ENCODE measurements at regions not wholly inside any gene's neighbourhood (a gene's known extent, or its start where the extent isn't known, plus 50 kb on each side); places are given as distances from the start of the nearest gene placed in this dataset.

DNA sequence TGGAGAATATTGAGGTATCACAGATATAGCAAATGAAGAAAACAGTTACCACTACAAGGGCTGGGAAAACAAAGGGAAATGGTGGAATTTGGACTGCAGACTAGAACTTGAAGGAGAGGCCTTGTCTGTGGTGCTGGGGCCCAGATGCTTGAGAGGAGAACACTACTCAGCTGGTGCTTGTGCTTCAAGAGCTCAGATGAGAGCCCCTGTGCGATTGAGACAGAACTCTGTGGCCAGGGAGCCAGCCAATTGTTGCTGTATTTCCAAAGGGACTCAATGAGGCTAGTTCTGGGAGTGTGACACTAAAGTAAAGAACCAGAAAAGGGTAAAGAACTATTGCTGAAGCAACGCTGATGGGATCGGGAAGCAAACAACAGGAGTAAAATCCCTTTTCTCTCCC, 406.5 kb upstream of the SEMA3D start:
- Histone ChIP-seq H3K27me3 (replicated peaks) (no peaks in the 10 kb centered on the region), H3K4me3 (ENCODE audit: low read depth, low read length) (no peak overlapping the region), H3K36me3 (replicated peaks) (no peaks in the 10 kb centered on the region), H3K27ac (no peak overlapping the region)
- DNase-seq, result no peak
- TF ChIP-seq, protein P1, sequence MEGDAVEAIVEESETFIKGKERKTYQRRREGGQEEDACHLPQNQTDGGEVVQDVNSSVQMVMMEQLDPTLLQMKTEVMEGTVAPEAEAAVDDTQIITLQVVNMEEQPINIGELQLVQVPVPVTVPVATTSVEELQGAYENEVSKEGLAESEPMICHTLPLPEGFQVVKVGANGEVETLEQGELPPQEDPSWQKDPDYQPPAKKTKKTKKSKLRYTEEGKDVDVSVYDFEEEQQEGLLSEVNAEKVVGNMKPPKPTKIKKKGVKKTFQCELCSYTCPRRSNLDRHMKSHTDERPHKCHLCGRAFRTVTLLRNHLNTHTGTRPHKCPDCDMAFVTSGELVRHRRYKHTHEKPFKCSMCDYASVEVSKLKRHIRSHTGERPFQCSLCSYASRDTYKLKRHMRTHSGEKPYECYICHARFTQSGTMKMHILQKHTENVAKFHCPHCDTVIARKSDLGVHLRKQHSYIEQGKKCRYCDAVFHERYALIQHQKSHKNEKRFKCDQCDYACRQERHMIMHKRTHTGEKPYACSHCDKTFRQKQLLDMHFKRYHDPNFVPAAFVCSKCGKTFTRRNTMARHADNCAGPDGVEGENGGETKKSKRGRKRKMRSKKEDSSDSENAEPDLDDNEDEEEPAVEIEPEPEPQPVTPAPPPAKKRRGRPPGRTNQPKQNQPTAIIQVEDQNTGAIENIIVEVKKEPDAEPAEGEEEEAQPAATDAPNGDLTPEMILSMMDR (IDR thresholded peaks at IDR 0.05; ENCODE audit: low read depth, low read length, missing control alignments), result no peak
- in situ Hi-C loops (cut with HindIII; ENCODE audit: low pct_ligation_motif_present, low sequenced_read_pairs), result no loop called here

DNA sequence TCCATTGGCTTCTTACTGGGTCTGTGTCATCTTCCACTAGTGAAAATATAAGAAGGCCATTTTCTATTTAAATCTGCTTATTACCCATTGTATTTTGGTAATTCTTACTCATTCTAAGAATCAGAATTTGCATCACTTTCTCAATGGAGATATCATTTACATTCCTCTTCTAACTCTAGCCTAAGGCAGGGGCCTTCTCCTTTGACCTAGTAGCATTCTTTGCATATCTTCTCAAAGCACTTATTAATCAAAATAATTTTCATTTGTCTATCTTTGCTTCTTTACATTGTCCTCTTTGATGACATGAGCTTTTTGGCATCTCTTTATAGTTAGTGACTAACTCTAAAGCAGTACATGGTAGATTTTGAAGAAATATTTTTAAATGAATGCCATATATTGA, 400.9 kb upstream of the SEMA3D start:
- no peak for DNase-seq
- no peak overlapping the region for H3K27ac ChIP-seq
- in situ Hi-C loops (cut with HindIII; ENCODE audit: low pct_ligation_motif_present, low sequenced_read_pairs), result no loop called here
- H3K36me3 ChIP-seq (replicated peaks), result no peaks in the 10 kb centered on the region
- TF ChIP-seq, protein P1 (IDR thresholded peaks at IDR 0.05; ENCODE audit: low read depth, low read length, missing control alignments), result no peak
- H3K4me3 ChIP-seq (ENCODE audit: low read depth, low read length), result no peak overlapping the region
- no peaks in the 10 kb centered on the region for H3K27me3 ChIP-seq (replicated peaks)

DNA sequence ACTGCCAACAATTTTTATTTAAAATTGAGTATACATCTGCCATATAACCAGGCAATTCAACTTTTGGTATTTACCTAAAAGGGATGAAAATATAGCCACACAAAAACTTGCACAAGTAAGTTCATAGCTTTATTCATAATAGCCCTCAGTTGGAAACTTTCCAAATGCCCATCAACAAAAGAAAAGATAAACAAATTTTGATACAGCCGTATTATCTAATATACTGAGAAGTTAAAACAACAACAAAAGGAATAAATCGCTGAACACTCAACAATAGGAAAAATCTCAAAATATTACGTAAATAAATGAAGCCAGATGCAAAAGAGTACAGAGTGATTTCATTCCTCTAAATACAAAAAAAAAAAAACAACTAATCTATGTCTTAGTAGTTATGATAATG, 399.2 kb upstream of the SEMA3D start:
- in situ Hi-C loops (cut with HindIII; ENCODE audit: low pct_ligation_motif_present, low sequenced_read_pairs), result no loop called here
- H3K36me3 ChIP-seq (replicated peaks), result no peaks in the 10 kb centered on the region
- H3K4me3 ChIP-seq (ENCODE audit: low read depth, low read length), result no peak overlapping the region
- TF ChIP-seq, protein P1 (IDR thresholded peaks at IDR 0.05; ENCODE audit: low read depth, low read length, missing control alignments), result no peak
- H3K27ac ChIP-seq, result no peak overlapping the region
- H3K27me3 ChIP-seq (replicated peaks), result no peaks in the 10 kb centered on the region
- no peak for DNase-seq

DNA sequence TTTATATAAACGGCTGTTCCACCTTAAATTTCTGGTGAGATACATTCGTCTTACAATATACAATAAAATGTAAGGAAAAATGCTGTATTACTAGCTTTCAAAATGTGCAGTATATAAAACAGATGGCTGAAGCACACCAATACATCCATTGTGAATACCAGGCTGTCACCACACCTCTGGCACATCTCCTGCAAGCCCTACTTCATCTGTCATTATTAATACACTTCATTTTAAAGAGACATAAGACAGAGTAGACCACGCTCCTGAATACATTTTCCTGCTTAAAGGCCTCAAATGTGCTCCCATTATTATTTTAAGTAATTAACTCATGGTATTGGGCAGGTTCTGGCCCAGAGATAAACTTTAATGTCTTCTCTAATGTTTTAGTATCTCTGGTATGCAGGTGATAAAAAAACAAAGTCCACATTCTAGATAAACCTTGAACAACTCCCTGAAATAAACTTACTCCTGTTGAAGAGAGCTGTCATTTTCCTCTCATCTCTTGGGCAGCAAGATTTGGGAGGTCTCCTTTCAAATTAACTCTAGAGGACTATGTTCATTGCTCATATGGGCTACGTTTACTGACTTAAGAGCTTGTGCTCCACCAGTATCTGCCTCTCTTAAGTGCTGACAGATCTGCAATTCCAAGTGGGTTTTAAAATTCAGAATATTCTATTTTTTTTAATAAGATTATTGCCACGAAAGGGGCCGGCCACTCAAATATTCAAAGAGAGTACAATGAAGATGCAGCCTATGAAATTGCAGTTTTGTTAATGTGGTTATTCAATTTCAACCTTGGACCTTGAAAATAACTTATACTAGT, 396.5 kb upstream of the SEMA3D start:
- no peak overlapping the region for H3K27ac ChIP-seq
- no peak overlapping the region for H3K4me3 ChIP-seq (ENCODE audit: low read depth, low read length)
- no peaks in the 10 kb centered on the region for H3K36me3 ChIP-seq (replicated peaks)
- H3K27me3 ChIP-seq (replicated peaks), result no peaks in the 10 kb centered on the region
- DNase-seq, result no peak
- in situ Hi-C loops (cut with HindIII; ENCODE audit: low pct_ligation_motif_present, low sequenced_read_pairs), result no loop called here
- TF ChIP-seq, protein P1 (IDR thresholded peaks at IDR 0.05; ENCODE audit: low read depth, low read length, missing control alignments), result no peak

GRCh38 chr7:85573844-85574243, 387.0 kb upstream of the SEMA3D start:
- H3K27me3 ChIP-seq (replicated peaks), result no peaks in the 10 kb centered on the region
- DNase-seq, result no peak
- no peaks in the 10 kb centered on the region for H3K36me3 ChIP-seq (replicated peaks)
- in situ Hi-C loops (cut with HindIII; ENCODE audit: low pct_ligation_motif_present, low sequenced_read_pairs), result no loop called here
- TF ChIP-seq, protein P1 (IDR thresholded peaks at IDR 0.05; ENCODE audit: low read depth, low read length, missing control alignments), result no peak
- no peak overlapping the region for H3K27ac ChIP-seq
- no peak overlapping the region for H3K4me3 ChIP-seq (ENCODE audit: low read depth, low read length)

GRCh38 chr7:85573346-85573745, 386.5 kb upstream of the SEMA3D start:
- TF ChIP-seq, protein P1 (IDR thresholded peaks at IDR 0.05; ENCODE audit: low read depth, low read length, missing control alignments), result no peak
- H3K27ac ChIP-seq, result no peak overlapping the region
- H3K27me3 ChIP-seq (replicated peaks), result no peaks in the 10 kb centered on the region
- no peak for DNase-seq
- H3K4me3 ChIP-seq (ENCODE audit: low read depth, low read length), result no peak overlapping the region
- no peaks in the 10 kb centered on the region for H3K36me3 ChIP-seq (replicated peaks)
- in situ Hi-C loops (cut with HindIII; ENCODE audit: low pct_ligation_motif_present, low sequenced_read_pairs), result no loop called here
